Heart right ventricle (tissue), 16 donors: ENCODE measurements at regions not wholly inside any gene's neighbourhood (a gene's known extent, or its start where the extent isn't known, plus 50 kb on each side); places are given as distances from the start of the nearest gene placed in this dataset.
"Not testable (repeated sequence)": the region's sequence is repeated elsewhere in the genome, so short reads cannot be mapped to it uniquely, and the experiment has no call there.

Source experiments
- ATAC-seq, 8 donors: fragments of 200-7000 bp; cut with Tn5 transposase; one replicate each; pipeline ENCODE4 v1.9.1; 2020; ENCODE audit warnings: mild to moderate bottlenecking in 8 of 8, moderate library complexity in 8 of 8, moderate number of reproducible peaks in 1 of 8
- DNase-seq, 2 donors: peaks; one replicate each; pipeline ENCODE4 v3.0.0-alpha.2; 2020
- H3K27ac ChIP-seq, 10 donors: fragments of 200-600 bp; sonication (generic) in 2 of 10; one replicate each; pipeline versions ENCODE4 v1.5.0 to v1.8.0; 2020 to 2022; ENCODE audit warnings: mild to moderate bottlenecking in 3 of 10
- H3K27me3 ChIP-seq, 7 donors: fragments of 200-600 bp; one replicate each; pipeline ENCODE4 v1.8.0; 2021 to 2022; ENCODE audit warnings: mild to moderate bottlenecking in 2 of 7
- H3K36me3 ChIP-seq, 9 donors: fragments of 200-600 bp; sonication (generic) in 1 of 9; one replicate each; pipeline versions ENCODE4 v1.5.0 to v1.8.0; 2020 to 2022; ENCODE audit warnings: mild to moderate bottlenecking in 2 of 9
- H3K4me1 ChIP-seq, 9 donors: fragments of 200-600 bp; sonication (generic) in 1 of 9; one replicate each; pipeline versions ENCODE4 v1.5.0 to v1.8.0; 2020 to 2022; ENCODE audit warnings: mild to moderate bottlenecking in 4 of 9
- H3K4me3 ChIP-seq, 10 donors: fragments of 200-600 bp; sonication (generic) in 2 of 10; one replicate each; pipeline versions ENCODE4 v1.5.0 to v1.8.0; 2020 to 2022; ENCODE audit warnings: mild to moderate bottlenecking in 7 of 10, moderate library complexity in 2 of 10
- H3K9me3 ChIP-seq, 11 donors: fragments of 200-600 bp in 10 of 11; sonication (generic) in 2 of 11; one replicate each; pipeline versions ENCODE4 v1.5.0 to v1.8.0; 2013 to 2022; ENCODE audit warnings: mild to moderate bottlenecking in 2 of 11, control low read depth in 1 of 11, moderate library complexity in 1 of 11
- CTCF ChIP-seq, 9 donors: fragments of 200-600 bp; sonication (generic) in 2 of 9; IDR thresholded peaks; one replicate each; pipeline versions ENCODE4 v1.5.0 to v1.8.0; 2021 to 2022; ENCODE audit warnings: antibody characterized with exemption in 9 of 9, mild to moderate bottlenecking in 5 of 9, moderate library complexity in 1 of 9
- WGBS, 2 donors: extraction: QIAGEN DNeasy Blood & Tissue Kit; methylation state at CpG; one replicate each; pipeline ENCODE4 v1.1.7; 2013; ENCODE audit warnings: inconsistent platforms in 1 of 2; 5-methylcytosine and 5-hydroxymethylcytosine counted together
- intact Hi-C, 10 donors: fragments of 100-400 bp; cut with DNase I; formaldehyde crosslinking; loops; one replicate each; pipeline versions ENCODE4 v1.11.1 to v1.14.2; 2022
- donor health status: Arrhythmogenic right ventricular cardiomyopathy.
- donor health status: ischemic (EF 13 %, LVEDD 7.1; RV severe dilation, severe dysfunction).
- donor health status: healthy with polysubstance abuse.
- donor health status: DM: no; HTN: yes; CAD: no.
- donor health status: DM: no; HTN: no; CAD: no.
- donor health status: ischemic (EF 25% LVEDD 6.9; RV normal size, moderate dysfunction).
- donor health status: ischemic (EF 25% LVEDD 5.7; RV mildly dilated, moderate dysfunction).
- donor health status: healthy.
- donor health status: DM: yes; HTN: yes; CAD: no.
- donor health status: Ischemic cardiomyopathy.
- donor health status: ischemic (EF 35%, LVEDD 5.7; RV mildly dilated, moderate dysfunction).
- donor health status: nonischemic (EF 11% LVEDD 7.7; RV severe dilation, severe dysfunction).
- donor health status: DM: yes; HTN: yes; CAD: no.
- donor health status: PGD.
- donor health status: ischemic (EF 29% LVEDD 5.4; RV normal size, mild dysfunction).
- donor health status: nonischemic (EF 23%, LVEDD 6.1; RV moderate dilation, normal function).

GRCh38 chr1:112826217-112826944, 111.2 kb upstream of the PPM1J start:
- Histone ChIP-seq H3K9me3 (no peaks in the 10 kb centered on the region), H3K4me1 (peaks cover 0 to 13% (median 0%) of the 10 kb centered on the region in 9 donors), H3K27ac (no peak overlapping the region), H3K27me3 (no peaks in the 10 kb centered on the region), H3K4me3 (no peak overlapping the region), H3K36me3 (no peaks in the 10 kb centered on the region)
- ATAC-seq (no peak), DNase-seq (no peak)
- intact Hi-C loops: no loop called here
- TF ChIP-seq CTCF (IDR thresholded peaks at IDR 0.05): no peak
- WGBS, 2 donors: 82 to 83% methylated on average over 16 of the region's 16 CpGs

GRCh38 chr1:112825563-112826216, 110.6 kb upstream of the PPM1J start:
- ATAC-seq: not testable (repeated sequence)

GRCh38 chr1:112825075-112825474, 109.9 kb upstream of the PPM1J start:
- intact Hi-C loops: not testable (repeated sequence)
- 89 to 94% methylated on average over 6 of the region's 6 CpGs for WGBS, 2 donors

More at GRCh38 chr1:112825563-112826216, 110.6 kb upstream of the PPM1J start:
- 87 to 88% methylated on average over 7 of the region's 7 CpGs for WGBS, 2 donors
- H3K4me1 ChIP-seq: peaks cover 0 to 13% (median 0%) of the 10 kb centered on the region in 9 donors
- H3K4me3 ChIP-seq, DNase-seq, H3K9me3 ChIP-seq, H3K27ac ChIP-seq, H3K36me3 ChIP-seq, intact Hi-C loops, H3K27me3 ChIP-seq: not testable (repeated sequence)

GRCh38 chr1:112821307-112822063, 106.4 kb upstream of the PPM1J start:
- H3K27me3 ChIP-seq, ATAC-seq, H3K36me3 ChIP-seq, DNase-seq, H3K9me3 ChIP-seq, H3K4me3 ChIP-seq, intact Hi-C loops: not testable (repeated sequence)
- WGBS, 2 donors: 52% methylated on average over 7 of the region's 7 CpGs
- Histone ChIP-seq H3K27ac (peak overlapping the region in 2 of 10 donors; percentile 4 to 14), H3K4me1 (peaks cover 0 to 30% (median 9%) of the 10 kb centered on the region in 9 donors)

More at GRCh38 chr1:112825075-112825474, 109.9 kb upstream of the PPM1J start:
- H3K27me3 ChIP-seq, H3K9me3 ChIP-seq, ATAC-seq, DNase-seq, H3K4me3 ChIP-seq, H3K36me3 ChIP-seq, H3K27ac ChIP-seq: not testable (repeated sequence)
- H3K4me1 ChIP-seq: peaks cover 0 to 15% (median 0%) of the 10 kb centered on the region in 9 donors

GRCh38 chr1:112818990-112819689, 104.0 kb upstream of the PPM1J start:
- ATAC-seq: peak in 7 of 8 donors; percentile 67 to 92 (median 80)
- H3K4me3 ChIP-seq: no peak overlapping the region
- DNase-seq: peak in 1 of 2 donors; percentile 14
- no peaks in the 10 kb centered on the region for H3K36me3 ChIP-seq
- TF ChIP-seq CTCF (IDR thresholded peaks at IDR 0.05): no peak
- H3K27me3 ChIP-seq: no peaks in the 10 kb centered on the region
- H3K4me1 ChIP-seq: peaks cover 0 to 30% (median 9%) of the 10 kb centered on the region in 9 donors
- 26 to 31% methylated on average over 4 of the region's 4 CpGs for WGBS, 2 donors
- peak overlapping the region in 2 of 10 donors; percentile 3 to 42 for H3K27ac ChIP-seq
- H3K9me3 ChIP-seq: no peaks in the 10 kb centered on the region
- intact Hi-C loops: loop anchor here in 1 of 10 donors (10.0 kb wide), 1 partner anchor 56 kb away; no protein-coding TSS in a partner anchor
